Body of pancreas (tissue), 4 donors: ENCODE measurements at regions not wholly inside any gene's neighbourhood (a gene's known extent, or its start where the extent isn't known, plus 50 kb on each side); places are given as distances from the start of the nearest gene placed in this dataset.

Source experiments
- ATAC-seq: fragments of 150-250 bp; one replicate; pipeline ENCODE4 v1.9.1; 2016
- DNase-seq, 4 donors: peaks; one replicate each; pipeline ENCODE4 v3.0.0-alpha.2; 2019
- H3K27ac ChIP-seq, 4 donors: fragments of 200-600 bp; sonication (generic); 1 replicate in 3 of 4; 2 replicates in 1 of 4; pipeline versions ENCODE4 v1.5.1 to v1.6.1; 2016 to 2019; ENCODE audit warnings: mild to moderate bottlenecking in 1 of 4, mixed read lengths in 1 of 4, moderate library complexity in 1 of 4
- H3K27me3 ChIP-seq, 2 donors: fragments of 200-600 bp; sonication (generic); one replicate each; pipeline ENCODE4 v1.6.0; 2016; ENCODE audit warnings: mild to moderate bottlenecking in 1 of 2
- H3K36me3 ChIP-seq, 2 donors: fragments of 200-600 bp; sonication (generic); replicated peaks in 1 of 2; 2 replicates each; pipeline ENCODE4 v1.5.1; 2016; ENCODE audit warnings: low read depth in 2 of 2; ENCODE audit not compliant: insufficient read depth in 1 of 2
- H3K4me1 ChIP-seq: fragments of 200-600 bp; sonication (generic); one replicate; pipeline ENCODE4 v1.6.0; 2016
- H3K4me3 ChIP-seq, 2 donors: fragments of 200-600 bp; sonication (generic); 1 replicate in 1 of 2; 2 replicates in 1 of 2; pipeline ENCODE4 v1.5.1; 2016 to 2019
- H3K9me3 ChIP-seq, 3 donors: fragments of 200-600 bp; sonication (generic); 1 replicate in 2 of 3; 2 replicates in 1 of 3; pipeline ENCODE4 v1.5.1; 2016
- POLR2A ChIP-seq, 3 donors: fragments of 450-650 bp; IDR thresholded peaks; one replicate each; pipeline ENCODE4 v1.6.1; 2016; ENCODE audit warnings: antibody characterized with exemption in 3 of 3, mild to moderate bottlenecking in 2 of 3
- WGBS, 2 donors: methylation state at CpG; one replicate each; pipeline ENCODE4 v1.1.5; 2017; 5-methylcytosine and 5-hydroxymethylcytosine counted together
- intact Hi-C: fragments of 100-400 bp; cut with DNase I; formaldehyde crosslinking; loops from one replicate; pipeline ENCODE4 v1.15.1; 2023
- TF ChIP-seq, protein P1 (sequence below), 7 experiments: fragments of 450-650 bp in 4 of 7; fragments of 200-600 bp in 3 of 7; sonication (generic) in 3 of 7; IDR thresholded peaks; one replicate each; pipeline ENCODE4 v1.5.1; 2016 to 2019; ENCODE audit warnings: antibody characterized with exemption in 7 of 7

DNA sequence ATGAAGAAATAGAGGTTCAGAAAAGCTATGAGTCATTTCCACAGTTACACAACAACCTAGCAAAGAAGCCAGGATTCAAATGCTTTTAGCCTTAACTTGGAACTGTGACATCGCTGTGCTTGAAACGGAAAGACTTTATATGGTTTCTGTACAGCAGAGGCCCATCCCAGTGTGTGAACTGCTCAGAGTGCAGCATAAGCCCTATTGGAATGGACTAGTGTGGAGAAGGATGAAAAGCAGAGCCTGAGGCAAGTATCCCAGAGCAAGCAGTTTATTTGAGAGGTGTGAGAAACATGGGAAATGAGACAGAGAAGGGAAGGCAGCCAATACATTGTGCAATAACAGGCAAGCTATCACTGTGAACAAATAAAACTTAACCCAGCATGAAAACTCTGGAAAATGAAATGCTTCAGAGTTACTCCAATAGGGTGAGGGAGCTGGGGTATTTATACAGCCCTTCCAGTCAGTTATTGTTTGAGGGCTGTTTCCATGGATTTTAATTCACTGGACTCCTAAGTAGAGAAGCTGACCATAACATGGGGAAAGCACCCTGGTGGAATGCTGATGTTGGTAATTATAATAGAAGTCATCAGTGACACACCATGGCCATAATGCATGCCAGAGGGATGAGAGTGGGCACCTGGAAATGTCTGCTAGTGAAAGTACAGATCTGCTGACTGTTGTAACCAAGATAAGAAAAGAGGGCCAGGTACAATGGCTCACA is 254.0 kb upstream of the POU3F3 start:
- whole genome bisulfite sequencing, 2 donors, result 66 to 71% methylated on average over 2 of the region's 2 CpGs
- Histone ChIP-seq H3K27ac (no peak overlapping the region), H3K4me3 (no peak overlapping the region), H3K36me3 (no peaks in the 10 kb centered on the region), H3K4me1 (no peaks in the 10 kb centered on the region), H3K9me3 (peaks cover 0 to 10% (median 0%) of the 10 kb centered on the region in 3 donors), H3K27me3 (no peaks in the 10 kb centered on the region)
- ATAC-seq (no peak), DNase-seq (no peak)
- intact Hi-C loops, result no loop called here
- TF ChIP-seq, protein P1, sequence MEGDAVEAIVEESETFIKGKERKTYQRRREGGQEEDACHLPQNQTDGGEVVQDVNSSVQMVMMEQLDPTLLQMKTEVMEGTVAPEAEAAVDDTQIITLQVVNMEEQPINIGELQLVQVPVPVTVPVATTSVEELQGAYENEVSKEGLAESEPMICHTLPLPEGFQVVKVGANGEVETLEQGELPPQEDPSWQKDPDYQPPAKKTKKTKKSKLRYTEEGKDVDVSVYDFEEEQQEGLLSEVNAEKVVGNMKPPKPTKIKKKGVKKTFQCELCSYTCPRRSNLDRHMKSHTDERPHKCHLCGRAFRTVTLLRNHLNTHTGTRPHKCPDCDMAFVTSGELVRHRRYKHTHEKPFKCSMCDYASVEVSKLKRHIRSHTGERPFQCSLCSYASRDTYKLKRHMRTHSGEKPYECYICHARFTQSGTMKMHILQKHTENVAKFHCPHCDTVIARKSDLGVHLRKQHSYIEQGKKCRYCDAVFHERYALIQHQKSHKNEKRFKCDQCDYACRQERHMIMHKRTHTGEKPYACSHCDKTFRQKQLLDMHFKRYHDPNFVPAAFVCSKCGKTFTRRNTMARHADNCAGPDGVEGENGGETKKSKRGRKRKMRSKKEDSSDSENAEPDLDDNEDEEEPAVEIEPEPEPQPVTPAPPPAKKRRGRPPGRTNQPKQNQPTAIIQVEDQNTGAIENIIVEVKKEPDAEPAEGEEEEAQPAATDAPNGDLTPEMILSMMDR (IDR thresholded peaks at IDR 0.05), result no peak
- no peak for TF ChIP-seq POLR2A (IDR thresholded peaks at IDR 0.05)

- Histone ChIP-seq H3K27ac (no peak overlapping the region), H3K4me1 (no peaks in the 10 kb centered on the region), H3K36me3 (no peaks in the 10 kb centered on the region), H3K4me3 (no peak overlapping the region), H3K27me3 (no peaks in the 10 kb centered on the region), H3K9me3 (peaks cover 0 to 21% (median 0%) of the 10 kb centered on the region in 3 donors)
- TF ChIP-seq, protein P1 (IDR thresholded peaks at IDR 0.05), result no peak
- no peak for TF ChIP-seq POLR2A (IDR thresholded peaks at IDR 0.05)
- no peak for DNase-seq
- ATAC-seq, result no peak
- intact Hi-C loops, result no loop called here
- 30 to 49% methylated on average over 1 of the region's 1 CpG for WGBS, 2 donors
These were observed 247.9 kb upstream of the POU3F3 start for GRCh38 chr2:104606056-104606455.

DNA sequence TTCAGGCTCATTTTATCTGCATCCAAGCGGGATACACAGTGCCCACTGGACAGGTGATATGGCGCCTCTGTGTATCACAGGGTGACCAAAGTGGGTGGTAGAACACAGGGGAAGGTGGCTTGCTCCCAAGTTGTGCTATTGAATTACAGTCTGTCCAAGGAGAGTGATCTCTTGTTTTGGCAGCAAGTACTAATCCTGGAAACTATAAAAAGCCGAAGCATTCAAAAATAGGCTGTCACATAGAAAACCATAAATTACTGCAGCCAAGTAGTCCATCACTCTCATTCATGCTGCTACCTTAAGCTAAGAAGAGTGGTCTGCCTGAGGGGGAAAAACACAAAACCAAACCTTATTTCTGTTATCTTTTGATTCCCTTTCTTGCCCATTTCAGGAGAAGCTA is 237.1 kb upstream of the POU3F3 start:
- H3K27me3 ChIP-seq, result no peaks in the 10 kb centered on the region
- H3K4me1 ChIP-seq, result no peaks in the 10 kb centered on the region
- no peaks in the 10 kb centered on the region for H3K9me3 ChIP-seq
- TF ChIP-seq POLR2A (IDR thresholded peaks at IDR 0.05), result no peak
- TF ChIP-seq, protein P1 (IDR thresholded peaks at IDR 0.05), result no peak
- no peak overlapping the region for H3K4me3 ChIP-seq
- 68 to 72% methylated on average over 3 of the region's 3 CpGs for WGBS, 2 donors
- H3K36me3 ChIP-seq, result no peaks in the 10 kb centered on the region
- intact Hi-C loops, result no loop called here
- no peak for ATAC-seq
- H3K27ac ChIP-seq, result no peak overlapping the region
- no peak for DNase-seq

- TF ChIP-seq, protein P1 (IDR thresholded peaks at IDR 0.05), result no peak
- no peak for TF ChIP-seq POLR2A (IDR thresholded peaks at IDR 0.05)
- no peak for ATAC-seq
- intact Hi-C loops, result no loop called here
These were observed 233.1 kb upstream of the POU3F3 start for GRCh38 chr2:104620801-104621200.

DNA sequence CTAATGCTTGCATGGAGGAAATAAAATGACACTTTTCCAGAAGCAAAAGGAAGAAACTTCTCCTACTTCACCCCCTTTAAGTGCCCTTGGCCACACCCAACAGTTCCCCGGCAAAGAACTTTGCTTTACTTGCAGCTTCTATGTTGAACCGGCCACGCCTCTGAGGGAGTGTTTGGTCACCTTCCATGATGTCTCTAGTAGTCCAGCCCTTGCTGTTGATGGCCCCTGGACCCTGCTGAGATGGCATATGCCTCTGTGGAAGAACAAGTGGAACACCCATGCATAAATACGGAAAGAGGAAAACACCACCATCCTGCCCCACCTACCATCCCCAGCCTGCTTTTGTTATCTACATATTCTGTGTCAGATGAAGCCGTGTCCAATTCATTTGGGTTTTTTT is 218.3 kb upstream of the POU3F3 start:
- Histone ChIP-seq H3K4me1 (no peaks in the 10 kb centered on the region), H3K27ac (no peak overlapping the region), H3K9me3 (no peaks in the 10 kb centered on the region), H3K36me3 (no peaks in the 10 kb centered on the region), H3K4me3 (no peak overlapping the region), H3K27me3 (no peaks in the 10 kb centered on the region)
- DNase-seq (no peak), ATAC-seq (no peak)
- intact Hi-C loops, result no loop called here
- TF ChIP-seq, protein P1 (IDR thresholded peaks at IDR 0.05), result no peak
- no peak for TF ChIP-seq POLR2A (IDR thresholded peaks at IDR 0.05)
- WGBS, 2 donors, result 74 to 75% methylated on average over 5 of the region's 5 CpGs

More at GRCh38 chr2:104620801-104621200, 233.1 kb upstream of the POU3F3 start:
- no peaks in the 10 kb centered on the region for H3K27me3 ChIP-seq
- DNase-seq, result no peak
- no peak overlapping the region for H3K4me3 ChIP-seq
- no peaks in the 10 kb centered on the region for H3K4me1 ChIP-seq
- no peak overlapping the region for H3K27ac ChIP-seq
- no peaks in the 10 kb centered on the region for H3K36me3 ChIP-seq
- no peaks in the 10 kb centered on the region for H3K9me3 ChIP-seq
- 59 to 64% methylated on average over 7 of the region's 7 CpGs for WGBS, 2 donors
